Caco-2 (cell line): ENCODE measurements at regions not wholly inside any gene's neighbourhood (a gene's known extent, or its start where the extent isn't known, plus 50 kb on each side); places are given as distances from the start of the nearest gene placed in this dataset.

Experiments used
- BruUV-seq: library from RNA; stranded (reverse); fragments of 400-500 nt; replicated peaks from 2 replicates; lab custom pipeline; 2021; lab: Mats Ljungman, UMichigan
- CTCF ChIA-PET: fragments of 300-600 bp; sonication (Branson Sonifier 250); formaldehyde crosslinking; loops from one replicate; lab custom pipeline; 2022; ENCODE audit warnings: antibody characterized with exemption; lab: Charles Lee
- POLR2A ChIA-PET: fragments of 300-600 bp; sonication (Branson Sonifier 250); formaldehyde crosslinking; loops from one replicate; lab custom pipeline; 2022; ENCODE audit warnings: antibody characterized with exemption; lab: Charles Lee
- DNase-seq, 2 experiments: peaks; one replicate each; pipeline versions ENCODE4 v3.0.0 to v3.0.0-alpha.2; 2020 to 2022
- H3K27me3 ChIP-seq: replicated peaks from 2 replicates; pipeline ENCODE4 v1.6.0; 2011; ENCODE audit warnings: low read length; ENCODE audit not compliant: control insufficient read depth, insufficient read depth
- H3K36me3 ChIP-seq: 2 replicates; pipeline ENCODE4 v1.5.1; 2011; ENCODE audit warnings: low read length; ENCODE audit not compliant: control insufficient read depth, insufficient read depth
- H3K4me1 ChIP-seq: fragments of 250-450 bp; sonication (Bioruptor Pico); 2 replicates; pipeline ENCODE4 v1.5.1; 2020; ENCODE audit warnings: mild to moderate bottlenecking
- H3K4me3 ChIP-seq: 2 replicates; pipeline ENCODE4 v1.5.1; 2011; ENCODE audit warnings: low read depth, mild to moderate bottlenecking, control low read depth, low read length
- H3K9me3 ChIP-seq: fragments of 250-450 bp; sonication (Bioruptor Pico); 2 replicates; pipeline ENCODE4 v1.5.1; 2020; ENCODE audit warnings: mild to moderate bottlenecking, moderate library complexity
- H3K27ac Mint-ChIP-seq: one replicate; pipeline ENCODE4 v1.8.0; 2022; ENCODE audit warnings: mixed read lengths; ENCODE audit not compliant: unreplicated experiment
- H3K27me3 Mint-ChIP-seq: one replicate; pipeline ENCODE4 v1.8.0; 2022; ENCODE audit warnings: mixed read lengths; ENCODE audit not compliant: insufficient read depth, unreplicated experiment
- H3K36me3 Mint-ChIP-seq: one replicate; pipeline ENCODE4 v1.8.0; 2022; ENCODE audit warnings: mild to moderate bottlenecking, mixed read lengths; ENCODE audit not compliant: insufficient read depth, unreplicated experiment
- H3K4me1 Mint-ChIP-seq: one replicate; pipeline ENCODE4 v1.8.0; 2022; ENCODE audit warnings: low read depth, mixed read lengths; ENCODE audit not compliant: unreplicated experiment
- H3K4me3 Mint-ChIP-seq: one replicate; pipeline ENCODE4 v1.8.0; 2022; ENCODE audit warnings: mild to moderate bottlenecking, moderate library complexity, mixed read lengths; ENCODE audit not compliant: unreplicated experiment
- H3K9me3 Mint-ChIP-seq: one replicate; pipeline ENCODE4 v1.8.0; 2022; ENCODE audit warnings: mixed read lengths; ENCODE audit not compliant: unreplicated experiment
- intact Hi-C: fragments of 100-400 bp; cut with micrococcal nuclease; formaldehyde crosslinking; loops from one replicate; pipeline ENCODE4 v1.10.0; 2022; ENCODE audit not compliant: unreplicated experiment
- TF ChIP-seq, protein P1 (sequence below), 2 experiments: fragments of 200-600 bp in 1 of 2; IDR thresholded peaks; 1 replicate in 1 of 2; 2 replicates in 1 of 2; pipeline versions ENCODE4 v1.5.1 to v1.8.0; 2011 to 2022; ENCODE audit warnings: antibody characterized with exemption in 1 of 2, control low read depth in 1 of 2, inconsistent platforms in 1 of 2, low read depth in 1 of 2, low read length in 1 of 2, mild to moderate bottlenecking in 1 of 2, moderate library complexity in 1 of 2; ENCODE audit not compliant: insufficient read depth in 1 of 2, severe bottlenecking in 1 of 2, unreplicated experiment in 1 of 2

DNA sequence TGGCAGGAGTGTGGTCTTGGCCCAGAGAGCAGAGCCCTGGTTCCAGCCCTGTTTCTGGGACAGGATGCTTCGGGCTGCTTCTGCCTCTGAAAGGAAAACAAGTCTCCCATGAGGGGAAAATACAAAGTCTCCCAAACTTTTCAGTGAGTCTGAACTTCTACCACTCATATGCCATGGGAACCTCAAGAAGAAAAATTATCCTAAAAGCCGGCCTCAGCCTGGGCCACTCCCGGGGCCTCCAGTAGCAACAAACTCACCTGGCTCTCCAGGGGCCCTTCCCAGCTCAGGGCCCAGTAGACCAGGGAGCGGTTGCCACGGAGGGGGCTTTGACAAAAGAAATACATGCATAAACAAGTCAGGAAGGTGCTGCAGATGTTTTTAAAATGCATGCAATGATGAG lies 289.2 kb upstream of the HDAC4 start:
- Mint-ChIP-seq H3K9me3 (no peaks in the 10 kb centered on the region), H3K4me1 (no peaks in the 10 kb centered on the region), H3K27ac (no peak overlapping the region), H3K27me3 (peaks cover 15% of the 10 kb centered on the region), H3K36me3 (no peaks in the 10 kb centered on the region), H3K4me3 (no peak overlapping the region)
- intact Hi-C loops, result no loop called here
- Histone ChIP-seq H3K9me3 (no peaks in the 10 kb centered on the region), H3K27me3 (no peaks in the 10 kb centered on the region), H3K36me3 (no peaks in the 10 kb centered on the region), H3K4me3 (no peak overlapping the region), H3K4me1 (no peaks in the 10 kb centered on the region)
- DNase-seq, result no peak
- ChIA-PET CTCF (no interaction called here), POLR2A (no interaction called here)
- TF ChIP-seq, protein P1, sequence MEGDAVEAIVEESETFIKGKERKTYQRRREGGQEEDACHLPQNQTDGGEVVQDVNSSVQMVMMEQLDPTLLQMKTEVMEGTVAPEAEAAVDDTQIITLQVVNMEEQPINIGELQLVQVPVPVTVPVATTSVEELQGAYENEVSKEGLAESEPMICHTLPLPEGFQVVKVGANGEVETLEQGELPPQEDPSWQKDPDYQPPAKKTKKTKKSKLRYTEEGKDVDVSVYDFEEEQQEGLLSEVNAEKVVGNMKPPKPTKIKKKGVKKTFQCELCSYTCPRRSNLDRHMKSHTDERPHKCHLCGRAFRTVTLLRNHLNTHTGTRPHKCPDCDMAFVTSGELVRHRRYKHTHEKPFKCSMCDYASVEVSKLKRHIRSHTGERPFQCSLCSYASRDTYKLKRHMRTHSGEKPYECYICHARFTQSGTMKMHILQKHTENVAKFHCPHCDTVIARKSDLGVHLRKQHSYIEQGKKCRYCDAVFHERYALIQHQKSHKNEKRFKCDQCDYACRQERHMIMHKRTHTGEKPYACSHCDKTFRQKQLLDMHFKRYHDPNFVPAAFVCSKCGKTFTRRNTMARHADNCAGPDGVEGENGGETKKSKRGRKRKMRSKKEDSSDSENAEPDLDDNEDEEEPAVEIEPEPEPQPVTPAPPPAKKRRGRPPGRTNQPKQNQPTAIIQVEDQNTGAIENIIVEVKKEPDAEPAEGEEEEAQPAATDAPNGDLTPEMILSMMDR (IDR thresholded peaks at IDR 0.05; ENCODE audit: insufficient read depth in 1 of 2, low read depth in 1 of 2, low read length in 1 of 2, severe bottlenecking in 1 of 2, unreplicated experiment in 1 of 2), result no peak
- no TSS peak for BruUV-seq

DNA sequence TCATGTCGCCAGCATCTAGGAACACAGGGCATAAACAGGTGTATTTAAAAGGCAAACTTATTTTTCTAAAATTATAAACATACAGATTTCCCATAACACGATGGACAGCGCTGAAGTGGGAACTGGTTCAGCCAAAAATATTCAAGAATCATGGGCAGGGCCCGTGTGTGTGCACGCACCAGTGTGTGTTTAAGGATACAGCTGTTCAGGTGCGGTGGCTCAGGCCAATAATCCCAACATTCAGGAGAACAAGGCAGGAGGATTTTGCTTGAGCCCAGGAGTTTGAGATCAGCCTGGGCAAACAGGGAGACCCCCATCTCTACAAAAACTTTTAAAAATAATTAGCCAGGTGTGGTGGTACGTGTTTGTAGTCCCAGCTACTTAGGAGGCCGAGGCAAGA lies 288.6 kb upstream of the HDAC4 start:
- H3K4me3 Mint-ChIP-seq, result no peak overlapping the region
- no peaks in the 10 kb centered on the region for H3K9me3 ChIP-seq
- ChIA-PET CTCF (no interaction called here), POLR2A (no interaction called here)
- TF ChIP-seq, protein P1 (IDR thresholded peaks at IDR 0.05; ENCODE audit: insufficient read depth in 1 of 2, low read depth in 1 of 2, low read length in 1 of 2, severe bottlenecking in 1 of 2, unreplicated experiment in 1 of 2), result no peak
- intact Hi-C loops, result no loop called here
- H3K27me3 ChIP-seq, result no peaks in the 10 kb centered on the region
- no peaks in the 10 kb centered on the region for H3K4me1 Mint-ChIP-seq
- H3K4me1 ChIP-seq, result no peaks in the 10 kb centered on the region
- H3K27ac Mint-ChIP-seq, result no peak overlapping the region
- no peaks in the 10 kb centered on the region for H3K9me3 Mint-ChIP-seq
- no peak overlapping the region for H3K4me3 ChIP-seq
- peaks cover 16% of the 10 kb centered on the region for H3K27me3 Mint-ChIP-seq
- H3K36me3 ChIP-seq, result no peaks in the 10 kb centered on the region
- no TSS peak for BruUV-seq
- no peak for DNase-seq
- no peaks in the 10 kb centered on the region for H3K36me3 Mint-ChIP-seq

DNA sequence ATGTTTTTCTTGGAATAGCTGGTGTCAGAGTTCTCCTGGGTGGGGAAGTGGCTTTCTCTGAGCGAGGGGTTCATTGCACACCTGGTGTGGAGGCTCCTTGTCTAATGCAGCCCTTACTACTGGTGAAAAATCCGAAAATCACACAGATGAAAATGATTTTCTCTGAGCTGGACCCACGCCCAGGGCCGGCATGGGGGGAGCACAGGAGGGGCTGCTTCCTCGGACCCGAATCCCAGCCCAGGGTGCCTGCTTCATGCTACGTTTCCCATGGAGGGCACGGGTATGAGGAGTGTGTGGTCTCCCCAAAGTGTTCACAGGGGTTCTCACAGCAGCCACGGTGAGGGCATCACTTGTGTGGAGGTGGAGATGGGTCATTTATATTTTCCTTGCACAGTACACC lies 288.0 kb upstream of the HDAC4 start:
- H3K9me3 Mint-ChIP-seq, result no peaks in the 10 kb centered on the region
- Histone ChIP-seq H3K27me3 (no peaks in the 10 kb centered on the region), H3K4me3 (no peak overlapping the region), H3K9me3 (no peaks in the 10 kb centered on the region), H3K4me1 (no peaks in the 10 kb centered on the region), H3K36me3 (no peaks in the 10 kb centered on the region)
- H3K4me3 Mint-ChIP-seq, result no peak overlapping the region
- TF ChIP-seq, protein P1 (IDR thresholded peaks at IDR 0.05; ENCODE audit: insufficient read depth in 1 of 2, low read depth in 1 of 2, low read length in 1 of 2, severe bottlenecking in 1 of 2, unreplicated experiment in 1 of 2), result no peak
- no peaks in the 10 kb centered on the region for H3K36me3 Mint-ChIP-seq
- no peak for DNase-seq
- ChIA-PET CTCF (no interaction called here), POLR2A (no interaction called here)
- no peak overlapping the region for H3K27ac Mint-ChIP-seq
- no peaks in the 10 kb centered on the region for H3K4me1 Mint-ChIP-seq
- no TSS peak for BruUV-seq
- intact Hi-C loops, result no loop called here
- peaks cover 21% of the 10 kb centered on the region for H3K27me3 Mint-ChIP-seq
